Left renal cortex interstitium (tissue), 4 donors: ENCODE measurements at regions not wholly inside any gene's neighbourhood (a gene's known extent, or its start where the extent isn't known, plus 50 kb on each side); places are given as distances from the start of the nearest gene placed in this dataset.
"Not testable (repeated sequence)": the region's sequence is repeated elsewhere in the genome, so short reads cannot be mapped to it uniquely, and the experiment has no call there.

Experiments
- DNase-seq, 4 donors: peaks; one replicate each; pipeline ENCODE4 v3.0.0-alpha.2; 2013; ENCODE audit warnings: low read depth in 4 of 4, low spot score in 2 of 4, missing footprints in 1 of 4

DNA sequence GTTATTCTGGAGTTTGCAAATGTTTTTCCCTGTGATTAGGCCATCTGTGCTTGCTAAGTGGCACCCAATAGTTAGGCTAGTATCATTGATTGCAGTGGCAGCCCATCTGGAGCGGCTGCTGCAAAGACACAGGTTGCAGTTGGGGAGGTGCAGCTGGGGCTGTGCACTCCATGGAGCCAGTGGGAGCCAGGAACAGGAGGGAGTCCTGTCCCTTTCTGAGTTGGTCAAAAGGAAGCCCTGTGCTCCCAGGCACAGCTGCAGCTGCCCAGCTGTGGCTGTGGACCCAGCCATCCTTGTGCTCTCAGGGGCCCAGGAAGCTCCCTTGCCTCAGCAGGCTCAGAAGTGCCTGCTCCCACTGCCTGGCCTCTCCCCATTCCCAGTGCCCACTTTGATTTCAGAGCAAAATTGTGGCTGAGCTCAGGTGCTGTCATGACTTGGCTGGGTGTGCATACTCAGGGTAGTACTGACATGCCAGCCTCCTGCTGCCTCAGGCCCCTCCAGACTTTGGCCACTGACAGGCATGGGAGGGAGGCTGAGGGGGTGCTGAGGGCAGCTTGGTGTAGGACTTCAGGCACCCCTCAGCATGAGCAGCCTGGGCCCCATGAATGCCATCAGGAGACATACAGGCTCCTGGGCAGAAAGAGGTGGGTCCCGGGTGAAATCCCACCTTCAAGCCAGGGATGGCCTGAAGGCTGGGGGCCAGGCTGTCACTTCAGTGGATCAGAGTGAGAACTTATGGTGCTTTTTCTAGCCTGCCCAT, 270.6 kb downstream of the PCDH20 start:
- no peak for DNase-seq

- no peak for DNase-seq
These were observed 271.3 kb downstream of the PCDH20 start for GRCh38 chr13:61144301-61144700.

DNA sequence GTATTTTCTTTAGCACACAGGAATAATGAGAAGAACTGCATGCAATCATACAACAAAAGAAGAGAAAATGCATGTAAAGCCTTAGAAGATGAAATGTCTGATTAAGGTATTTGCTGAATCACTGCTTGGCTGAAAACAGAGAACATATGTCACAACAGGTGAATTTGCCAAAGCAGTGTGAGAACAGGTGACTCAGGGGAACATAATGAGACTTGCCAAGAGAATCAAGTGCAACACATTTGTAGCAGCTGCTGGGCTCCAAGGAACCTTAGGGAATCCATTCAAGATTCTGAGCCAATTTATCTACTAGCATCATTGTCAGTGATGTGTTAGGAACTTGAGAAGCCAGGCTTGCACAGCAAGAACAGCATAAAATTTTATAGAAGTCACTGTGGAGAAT, 273.1 kb downstream of the PCDH20 start:
- no peak for DNase-seq

- DNase-seq, result no peak
These were observed 276.8 kb downstream of the PCDH20 start for GRCh38 chr13:61138857-61139256.

GRCh38 chr13:61136515-61136914, 279.1 kb downstream of the PCDH20 start:
- no peak for DNase-seq

DNA sequence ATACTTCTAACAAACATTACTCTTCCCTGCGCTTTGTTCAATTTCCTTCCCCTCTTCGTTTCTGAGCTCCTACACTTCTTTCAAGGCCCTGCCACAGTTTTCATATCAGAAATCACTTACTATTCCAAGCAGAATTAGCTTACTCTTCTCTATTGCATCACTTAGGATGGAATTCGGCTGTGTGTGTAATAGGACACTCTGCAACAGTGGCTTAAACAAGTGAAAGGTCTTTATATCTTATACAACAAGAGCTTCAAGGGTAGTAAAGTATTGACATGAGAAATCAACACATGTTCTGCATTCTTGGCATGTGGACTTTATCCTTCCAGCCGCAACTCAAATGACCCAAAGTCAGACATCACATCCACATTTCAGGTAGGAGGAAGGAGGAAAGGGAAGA, 279.6 kb downstream of the PCDH20 start:
- peak in 1 of 4 donors; percentile 4 for DNase-seq

- DNase-seq, result no peak
These were observed 280.1 kb downstream of the PCDH20 start for GRCh38 chr13:61135583-61135982.

- no peak for DNase-seq
These were observed 286.6 kb downstream of the PCDH20 start for GRCh38 chr13:61128850-61129645.

GRCh38 chr13:61123538-61124289, 291.9 kb downstream of the PCDH20 start:
- DNase-seq, result no peak

GRCh38 chr13:61113140-61113658, 302.4 kb downstream of the PCDH20 start:
- no peak for DNase-seq

DNA sequence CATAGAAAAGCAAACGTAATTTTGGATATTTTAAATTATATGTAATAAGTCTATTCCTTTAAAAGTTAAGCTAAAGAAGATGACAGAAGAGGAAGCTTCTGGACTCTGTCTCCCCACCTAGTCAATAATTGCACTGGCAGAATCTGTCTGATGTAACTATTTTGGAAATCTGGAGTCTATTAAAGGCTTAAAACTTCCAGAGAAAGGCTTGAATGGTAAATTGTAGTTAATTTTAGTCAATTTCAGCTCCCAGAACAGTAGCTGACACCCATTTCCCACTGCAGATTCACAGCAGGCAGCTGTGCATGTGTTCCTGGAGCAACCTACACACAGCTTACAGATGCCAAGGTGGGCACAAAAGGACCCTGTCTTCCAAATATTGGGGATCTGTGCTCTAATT, 304.1 kb downstream of the PCDH20 start:
- no peak for DNase-seq

DNA sequence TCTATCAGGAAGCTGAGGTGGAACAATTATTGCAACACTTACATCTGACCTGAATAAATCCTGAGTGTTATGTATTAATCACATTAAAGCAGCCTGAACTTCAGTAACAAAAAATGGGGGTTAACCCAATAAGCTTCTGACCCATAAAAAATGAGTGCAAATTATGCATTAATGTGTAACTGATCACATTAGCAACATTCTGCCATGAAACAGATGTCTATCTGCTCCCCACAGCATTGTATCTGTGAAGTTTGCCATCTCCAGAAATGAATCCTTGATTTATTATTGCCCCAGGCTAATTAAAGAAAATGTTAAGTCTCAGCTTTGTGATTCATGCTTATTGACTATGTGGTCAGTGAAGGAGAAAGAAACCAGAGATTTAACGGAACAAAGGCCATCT, 304.9 kb downstream of the PCDH20 start:
- DNase-seq, result no peak

- no peak for DNase-seq
These were observed 305.9 kb downstream of the PCDH20 start for GRCh38 chr13:61109741-61110140.

GRCh38 chr13:61107989-61108388, 307.7 kb downstream of the PCDH20 start:
- no peak for DNase-seq

DNA sequence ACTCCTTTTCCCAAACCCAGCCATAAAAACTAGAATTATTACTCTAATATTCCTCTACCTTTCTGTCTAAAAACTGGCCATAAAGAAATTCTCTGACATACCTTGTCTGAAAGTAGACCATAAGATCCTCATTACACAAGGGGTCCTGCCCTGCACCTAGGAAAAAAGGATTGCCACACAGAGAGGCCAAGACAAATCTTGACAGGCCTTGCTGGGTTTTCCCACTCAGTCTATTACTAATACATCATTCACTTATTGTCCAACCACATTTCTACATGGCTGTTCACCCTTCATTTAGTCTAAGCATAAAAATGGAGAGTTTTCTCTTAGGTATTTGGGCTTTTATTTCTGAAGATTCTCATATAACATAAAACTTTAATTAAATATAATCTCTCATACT, 319.8 kb downstream of the PCDH20 start:
- DNase-seq, result no peak

- no peak for DNase-seq
These were observed 320.8 kb downstream of the PCDH20 start for GRCh38 chr13:61094865-61095264.

- not testable (repeated sequence) for DNase-seq
These were observed 325.8 kb downstream of the PCDH20 start for GRCh38 chr13:61089894-61090293.

GRCh38 chr13:61086087-61086486, 329.6 kb downstream of the PCDH20 start:
- no peak for DNase-seq

DNA sequence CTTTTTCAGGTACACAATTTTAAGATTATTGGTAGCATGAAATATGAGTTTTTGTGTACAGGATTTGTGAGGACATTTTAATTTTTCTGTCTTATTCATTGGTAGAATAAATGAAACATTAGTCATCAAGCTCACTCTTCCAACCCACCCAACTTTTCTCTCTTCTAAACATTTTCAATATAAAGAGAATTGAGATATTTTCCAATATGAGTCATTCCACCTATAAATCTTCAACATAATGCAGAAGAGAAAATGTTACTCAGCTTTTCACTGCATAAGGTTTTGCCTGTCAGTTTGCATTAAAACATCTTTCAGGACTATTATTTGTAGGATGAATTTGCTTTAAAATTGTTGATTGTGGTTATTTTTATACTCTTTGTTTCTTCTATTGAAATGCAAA, 330.7 kb downstream of the PCDH20 start:
- DNase-seq, result no peak

DNA sequence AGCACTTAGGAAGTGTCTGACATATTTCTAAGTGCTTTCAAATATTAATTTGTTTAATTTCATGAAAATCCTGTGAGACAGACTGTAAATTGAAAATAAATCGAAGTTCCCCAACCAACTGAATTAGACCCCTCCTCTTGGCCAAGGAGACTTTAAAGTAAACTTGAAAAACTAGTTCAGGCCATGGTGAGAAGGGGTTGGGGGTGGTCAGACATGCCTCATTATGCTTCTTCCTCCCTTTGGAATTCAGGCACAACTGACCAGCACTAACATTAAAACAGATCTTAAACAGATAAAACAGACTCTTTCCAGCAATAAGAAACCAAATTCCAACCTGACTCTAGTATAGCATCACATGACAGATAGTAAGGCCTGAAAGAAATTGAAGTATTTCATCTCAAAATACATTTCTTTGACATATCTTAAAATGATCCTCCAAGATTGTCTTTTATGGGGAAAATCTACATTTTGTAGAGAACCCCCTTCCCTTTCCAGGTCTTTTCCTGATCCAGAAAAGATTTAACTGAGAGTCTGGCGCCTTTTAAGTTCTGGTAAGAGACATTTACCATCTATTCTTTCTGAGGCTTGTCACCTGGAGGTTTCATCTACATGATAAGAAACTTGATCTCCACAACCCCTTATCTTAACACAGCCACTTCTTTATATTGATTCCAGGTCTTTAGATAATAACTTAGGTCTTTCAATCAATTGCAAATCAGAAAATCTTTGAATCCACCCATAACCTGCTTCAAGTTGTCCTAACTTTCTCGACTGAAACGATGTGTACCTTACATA, 336.5 kb downstream of the PCDH20 start:
- DNase-seq, result no peak
